ENCODE measurements at regions not wholly inside any gene's neighbourhood (a gene's known extent, or its start where the extent isn't known, plus 50 kb on each side); places are given as distances from the start of the nearest gene placed in this dataset.

DNA sequence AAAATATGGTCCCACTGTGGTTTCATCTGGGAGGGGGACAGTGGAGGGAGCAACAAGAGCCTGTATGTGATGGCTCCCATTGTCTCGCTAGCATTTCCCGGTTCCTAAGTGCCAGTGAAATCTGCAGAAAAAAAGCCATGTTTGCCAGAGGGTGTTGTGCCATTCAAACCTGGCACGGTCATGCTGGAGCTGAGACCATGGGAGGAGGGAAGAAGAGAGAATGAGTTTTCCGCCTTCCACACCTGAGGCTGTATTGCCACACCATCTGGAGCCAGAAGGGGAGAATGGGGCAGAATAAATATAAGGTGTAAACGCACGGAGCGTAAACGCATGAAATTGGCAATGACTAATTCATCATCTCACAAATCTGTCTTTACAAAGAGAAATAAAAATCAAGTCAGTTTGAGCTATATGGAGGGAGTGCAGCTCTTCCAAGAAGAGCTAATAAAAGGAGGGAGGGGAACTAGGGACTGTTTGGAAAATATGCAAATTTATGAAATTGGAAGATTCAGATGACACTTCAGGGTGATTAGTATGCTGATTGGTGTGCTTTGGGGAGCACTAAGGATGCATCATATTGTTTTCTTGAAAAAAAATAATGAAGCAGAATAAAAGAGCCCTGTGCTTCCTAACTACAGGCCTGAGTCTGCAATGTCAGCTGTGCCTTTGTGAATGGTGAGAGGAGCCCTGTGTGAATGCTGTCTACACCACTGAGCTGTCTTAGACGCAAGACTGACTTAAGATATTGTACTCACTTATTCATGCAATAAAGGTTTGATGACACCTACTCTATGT is 237.9 kb downstream of the NSG2 start:
- TF ChIP-seq, protein P1, sequence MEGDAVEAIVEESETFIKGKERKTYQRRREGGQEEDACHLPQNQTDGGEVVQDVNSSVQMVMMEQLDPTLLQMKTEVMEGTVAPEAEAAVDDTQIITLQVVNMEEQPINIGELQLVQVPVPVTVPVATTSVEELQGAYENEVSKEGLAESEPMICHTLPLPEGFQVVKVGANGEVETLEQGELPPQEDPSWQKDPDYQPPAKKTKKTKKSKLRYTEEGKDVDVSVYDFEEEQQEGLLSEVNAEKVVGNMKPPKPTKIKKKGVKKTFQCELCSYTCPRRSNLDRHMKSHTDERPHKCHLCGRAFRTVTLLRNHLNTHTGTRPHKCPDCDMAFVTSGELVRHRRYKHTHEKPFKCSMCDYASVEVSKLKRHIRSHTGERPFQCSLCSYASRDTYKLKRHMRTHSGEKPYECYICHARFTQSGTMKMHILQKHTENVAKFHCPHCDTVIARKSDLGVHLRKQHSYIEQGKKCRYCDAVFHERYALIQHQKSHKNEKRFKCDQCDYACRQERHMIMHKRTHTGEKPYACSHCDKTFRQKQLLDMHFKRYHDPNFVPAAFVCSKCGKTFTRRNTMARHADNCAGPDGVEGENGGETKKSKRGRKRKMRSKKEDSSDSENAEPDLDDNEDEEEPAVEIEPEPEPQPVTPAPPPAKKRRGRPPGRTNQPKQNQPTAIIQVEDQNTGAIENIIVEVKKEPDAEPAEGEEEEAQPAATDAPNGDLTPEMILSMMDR (conservative IDR thresholded peaks at IDR 0.05 in 1 of 2, IDR thresholded peaks at IDR 0.05 in 1 of 2; ENCODE audit: low read depth in 1 of 2, low read length in 2 of 2), result no peak
- no peak for TF ChIP-seq EZH2 (IDR thresholded peaks at IDR 0.05; ENCODE audit: low read length, missing control alignments)
